ENCODE measurements at regions not wholly inside any gene's neighbourhood (a gene's known extent, or its start where the extent isn't known, plus 50 kb on each side); places are given as distances from the start of the nearest gene placed in this dataset.

GRCh38 chr14:59132796-59133494, 55.5 kb upstream of the DAAM1 start:
- Histone ChIP-seq H4K20me1 (ENCODE audit: insufficient read depth, low read length) (no peaks in the 10 kb centered on the region), H3K9me3 (ENCODE audit: low read length) (no peaks in the 10 kb centered on the region), H3K4me2 (ENCODE audit: low read depth, low read length) (no peak overlapping the region), H3K79me2 (ENCODE audit: insufficient read depth, low read length) (no peaks in the 10 kb centered on the region), H3K36me3 (replicated peaks in 1 of 2; ENCODE audit: control insufficient read depth in 1 of 2, insufficient read depth in 2 of 2, low read length in 2 of 2) (no peaks in the 10 kb centered on the region), H3K4me1 (ENCODE audit: insufficient read depth, low read length) (peaks cover 10% of the 10 kb centered on the region), H3K27ac (ENCODE audit: extremely low read length, insufficient read depth, low read length) (no peak overlapping the region), H2AFZ (ENCODE audit: low read length) (no peak overlapping the region), H3K9ac (ENCODE audit: insufficient read depth, low read depth, low read length) (no peak overlapping the region), H3K27me3 (ENCODE audit: control insufficient read depth in 1 of 2, insufficient read depth in 2 of 2, low read length in 2 of 2) (no peaks in the 10 kb centered on the region; a peak in 1 of 5 replicates), H3K4me3 (replicated peaks in 1 of 3; ENCODE audit: insufficient read depth in 1 of 3, low read depth in 2 of 3, low read length in 3 of 3) (no peak overlapping the region)
- DNase-seq (ENCODE audit: low spot score) (no peak), ATAC-seq (no peak), FAIRE-seq (no peak)
- no TSS peak for BruUV-seq (replicated peaks)
- TF ChIP-seq NFE2 (CRISPR knock-in tag; IDR thresholded peaks at IDR 0.05), result no peak
- no peak for TF ChIP-seq ZNF430 (CRISPR knock-in tag; IDR thresholded peaks at IDR 0.05)
- TF ChIP-seq CTCF (CRISPR knock-in tag; IDR thresholded peaks at IDR 0.05), result peak; percentile 44
- TF ChIP-seq ZFP36L1 (CRISPR knock-in tag; IDR thresholded peaks at IDR 0.05), result no peak
- no peak for TF ChIP-seq PHF21A (CRISPR knock-in tag; IDR thresholded peaks at IDR 0.05)
- no peak for TF ChIP-seq TBX2 (CRISPR knock-in tag; IDR thresholded peaks at IDR 0.05; ENCODE audit: borderline replicate concordance)
- TF ChIP-seq STAG1 (CRISPR knock-in tag; IDR thresholded peaks at IDR 0.05), result peak; percentile 54
- no peak for TF ChIP-seq ZNF746 (CRISPR knock-in tag; IDR thresholded peaks at IDR 0.05)
- TF ChIP-seq DPF2 (CRISPR knock-in tag; IDR thresholded peaks at IDR 0.05; ENCODE audit: borderline replicate concordance, low read depth), result no peak
- no peak for TF ChIP-seq NAIF1 (CRISPR knock-in tag; IDR thresholded peaks at IDR 0.05; ENCODE audit: borderline replicate concordance)
- no peak for TF ChIP-seq ZBTB21 (CRISPR knock-in tag; IDR thresholded peaks at IDR 0.05)
- no peak for TF ChIP-seq PLSCR1 (CRISPR knock-in tag; IDR thresholded peaks at IDR 0.05; ENCODE audit: borderline replicate concordance)
- intact Hi-C loops (cut with micrococcal nuclease; ENCODE audit: unreplicated experiment) (no loop called here), in situ Hi-C loops (cut with HindIII; ENCODE audit: extremely low pct_ligation_motif_present, low pct_unique_long_range_greater_than_20kb) (no loop called here)
- 59% methylated on average over 3 of the region's 3 CpGs for WGBS (ENCODE audit: low lambda C conversion rate)
- CTCF ChIA-PET (ENCODE audit: low intra/inter-chr PET ratio, low total read pairs), result no interaction called here
- POLR2A ChIA-PET, result no interaction called here

All from HepG2 (cell line).